Suprapubic skin (tissue), 4 donors: ENCODE measurements at regions not wholly inside any gene's neighbourhood (a gene's known extent, or its start where the extent isn't known, plus 50 kb on each side); places are given as distances from the start of the nearest gene placed in this dataset.

ENCODE experiments used
- EP300 ChIP-seq: sonication (generic); formaldehyde crosslinking; IDR thresholded peaks from one replicate; pipeline ENCODE4 v1.6.1; 2017; ENCODE audit warnings: antibody characterized with exemption
- POLR2A ChIP-seq, 2 donors: fragments of 450-650 bp; IDR thresholded peaks; one replicate each; pipeline ENCODE4 v1.6.1; 2017; ENCODE audit warnings: antibody characterized with exemption in 2 of 2, mild to moderate bottlenecking in 2 of 2, moderate library complexity in 2 of 2
- POLR2AphosphoS5 ChIP-seq, 3 donors: sonication (generic); formaldehyde crosslinking; IDR thresholded peaks; one replicate each; pipeline ENCODE4 v1.6.1; 2017; ENCODE audit warnings: antibody characterized with exemption in 3 of 3
- TF ChIP-seq, protein P1 (sequence below), 2 donors: fragments of 200-600 bp in 1 of 2; fragments of 450-650 bp in 1 of 2; sonication (generic) in 1 of 2; IDR thresholded peaks; one replicate each; pipeline ENCODE4 v1.5.1; 2016 to 2019; ENCODE audit warnings: antibody characterized with exemption in 2 of 2, mild to moderate bottlenecking in 1 of 2, moderate library complexity in 1 of 2

DNA sequence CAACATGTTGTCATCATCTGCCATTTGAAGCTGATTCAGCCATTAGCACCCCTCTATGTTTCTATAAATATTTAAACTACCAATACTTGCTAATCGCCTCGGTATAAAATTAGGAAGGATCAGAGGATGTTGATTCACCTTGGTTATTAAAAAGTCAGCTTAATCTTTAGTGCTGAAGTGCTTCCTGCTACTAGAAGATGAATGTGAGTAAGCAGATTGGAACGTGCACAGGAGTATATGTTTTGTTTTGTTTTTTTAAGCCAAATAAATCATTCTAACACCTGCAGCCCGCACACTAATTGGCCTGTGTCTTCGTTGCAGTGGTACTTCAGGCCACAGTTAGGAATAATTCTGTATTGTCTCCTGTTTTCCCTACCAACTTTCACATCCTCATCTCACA is 485.7 kb downstream of the AJAP1 start:
- TF ChIP-seq, protein P1, sequence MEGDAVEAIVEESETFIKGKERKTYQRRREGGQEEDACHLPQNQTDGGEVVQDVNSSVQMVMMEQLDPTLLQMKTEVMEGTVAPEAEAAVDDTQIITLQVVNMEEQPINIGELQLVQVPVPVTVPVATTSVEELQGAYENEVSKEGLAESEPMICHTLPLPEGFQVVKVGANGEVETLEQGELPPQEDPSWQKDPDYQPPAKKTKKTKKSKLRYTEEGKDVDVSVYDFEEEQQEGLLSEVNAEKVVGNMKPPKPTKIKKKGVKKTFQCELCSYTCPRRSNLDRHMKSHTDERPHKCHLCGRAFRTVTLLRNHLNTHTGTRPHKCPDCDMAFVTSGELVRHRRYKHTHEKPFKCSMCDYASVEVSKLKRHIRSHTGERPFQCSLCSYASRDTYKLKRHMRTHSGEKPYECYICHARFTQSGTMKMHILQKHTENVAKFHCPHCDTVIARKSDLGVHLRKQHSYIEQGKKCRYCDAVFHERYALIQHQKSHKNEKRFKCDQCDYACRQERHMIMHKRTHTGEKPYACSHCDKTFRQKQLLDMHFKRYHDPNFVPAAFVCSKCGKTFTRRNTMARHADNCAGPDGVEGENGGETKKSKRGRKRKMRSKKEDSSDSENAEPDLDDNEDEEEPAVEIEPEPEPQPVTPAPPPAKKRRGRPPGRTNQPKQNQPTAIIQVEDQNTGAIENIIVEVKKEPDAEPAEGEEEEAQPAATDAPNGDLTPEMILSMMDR (IDR thresholded peaks at IDR 0.05) = no peak
- no peak for TF ChIP-seq POLR2A (IDR thresholded peaks at IDR 0.05)
- no peak for TF ChIP-seq POLR2AphosphoS5 (IDR thresholded peaks at IDR 0.05)
- no peak for TF ChIP-seq EP300
